Ascending aorta (tissue), 2 donors: ENCODE measurements at regions not wholly inside any gene's neighbourhood (a gene's known extent, or its start where the extent isn't known, plus 50 kb on each side); places are given as distances from the start of the nearest gene placed in this dataset.

ENCODE experiments used
- DNase-seq, 2 donors: peaks; one replicate each; pipeline ENCODE4 v3.0.0-alpha.2; 2019; ENCODE audit warnings: low spot score in 2 of 2
- H3K27ac ChIP-seq, 2 donors: fragments of 200-600 bp; sonication (generic); one replicate each; pipeline ENCODE4 v1.5.1; 2016 to 2017; ENCODE audit warnings: mild to moderate bottlenecking in 1 of 2
- H3K27me3 ChIP-seq: fragments of 200-600 bp; sonication (generic); one replicate; pipeline ENCODE4 v1.5.1; 2017
- H3K36me3 ChIP-seq, 2 donors: fragments of 200-600 bp; sonication (generic); one replicate each; pipeline ENCODE4 v1.5.1; 2016
- H3K4me1 ChIP-seq, 2 donors: fragments of 200-600 bp; sonication (generic); one replicate each; pipeline ENCODE4 v1.5.1; 2016 to 2017; ENCODE audit warnings: mild to moderate bottlenecking in 1 of 2
- H3K4me3 ChIP-seq, 2 donors: fragments of 200-600 bp; sonication (generic); one replicate each; pipeline ENCODE4 v1.5.1; 2016 to 2017; ENCODE audit warnings: mild to moderate bottlenecking in 1 of 2
- H3K9me3 ChIP-seq, 2 donors: fragments of 200-600 bp; sonication (generic); one replicate each; pipeline ENCODE4 v1.5.1; 2016
- CTCF ChIP-seq, 3 experiments: fragments of 200-600 bp in 2 of 3; fragments of 450-650 bp in 1 of 3; sonication (generic) in 2 of 3; IDR thresholded peaks; one replicate each; pipeline ENCODE4 v1.5.1; 2016 to 2019; ENCODE audit warnings: antibody characterized with exemption in 3 of 3, mild to moderate bottlenecking in 1 of 3, moderate library complexity in 1 of 3
- intact Hi-C: fragments of 100-400 bp; cut with DNase I; formaldehyde crosslinking; loops from one replicate; pipeline ENCODE4 v1.15.1; 2023

DNA sequence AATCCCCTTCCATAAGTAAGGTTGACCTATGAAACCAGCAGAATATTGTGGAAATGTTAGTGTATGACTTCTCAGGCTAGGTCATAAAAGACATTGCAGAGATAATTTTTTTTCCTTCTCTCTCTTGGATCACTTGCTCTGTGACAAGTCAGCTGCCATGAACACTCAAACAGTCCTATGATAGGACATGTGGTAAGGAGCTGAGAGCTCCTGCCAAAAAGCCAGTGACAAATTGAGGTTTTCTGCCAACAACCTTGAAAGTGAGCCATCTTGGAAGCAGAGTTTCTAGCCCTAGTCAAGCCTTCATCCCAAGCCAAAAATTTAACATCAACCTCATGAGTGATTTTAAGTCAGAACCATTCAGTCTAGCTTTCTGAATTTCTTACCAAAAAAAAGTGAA lies 270.9 kb upstream of the NBEA start:
- intact Hi-C loops, result no loop called here
- Histone ChIP-seq H3K27me3 (no peaks in the 10 kb centered on the region), H3K4me3 (no peak overlapping the region), H3K27ac (no peak overlapping the region), H3K9me3 (no peaks in the 10 kb centered on the region), H3K4me1 (no peaks in the 10 kb centered on the region), H3K36me3 (no peaks in the 10 kb centered on the region)
- TF ChIP-seq CTCF (IDR thresholded peaks at IDR 0.05), result no peak
- no peak for DNase-seq

DNA sequence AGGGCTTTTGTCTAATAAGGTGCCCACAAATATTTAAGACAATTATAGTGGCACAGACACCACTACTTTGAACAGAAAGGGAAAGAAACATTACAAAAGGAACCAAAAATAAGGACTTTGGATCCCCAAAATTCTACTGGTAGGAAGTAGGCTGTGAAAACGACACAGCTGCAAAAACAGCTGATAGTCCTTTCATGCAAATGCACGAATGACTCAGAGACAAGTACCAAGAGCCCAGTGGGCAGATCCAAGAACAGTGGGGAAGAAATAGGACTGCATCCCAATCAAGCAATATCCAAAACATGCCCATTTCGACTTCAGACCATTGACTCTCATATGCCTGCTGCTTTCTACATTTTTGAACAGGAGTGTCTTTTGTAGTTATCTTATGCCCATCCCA lies 269.4 kb upstream of the NBEA start:
- Histone ChIP-seq H3K4me1 (no peaks in the 10 kb centered on the region), H3K27me3 (no peaks in the 10 kb centered on the region), H3K9me3 (no peaks in the 10 kb centered on the region), H3K4me3 (no peak overlapping the region), H3K36me3 (no peaks in the 10 kb centered on the region), H3K27ac (no peak overlapping the region)
- no peak for TF ChIP-seq CTCF (IDR thresholded peaks at IDR 0.05)
- DNase-seq, result no peak
- intact Hi-C loops, result no loop called here

- Histone ChIP-seq H3K27me3 (no peaks in the 10 kb centered on the region), H3K9me3 (no peaks in the 10 kb centered on the region), H3K36me3 (no peaks in the 10 kb centered on the region), H3K27ac (no peak overlapping the region), H3K4me1 (no peaks in the 10 kb centered on the region), H3K4me3 (no peak overlapping the region)
- no peak for TF ChIP-seq CTCF (IDR thresholded peaks at IDR 0.05)
- no peak for DNase-seq
- intact Hi-C loops, result no loop called here
Measured at GRCh38 chr13:34675626-34676025, 266.4 kb upstream of the NBEA start.

GRCh38 chr13:34678154-34678553 lies 263.9 kb upstream of the NBEA start:
- Histone ChIP-seq H3K4me3 (no peak overlapping the region), H3K9me3 (no peaks in the 10 kb centered on the region), H3K27ac (no peak overlapping the region), H3K4me1 (no peaks in the 10 kb centered on the region), H3K27me3 (no peaks in the 10 kb centered on the region), H3K36me3 (no peaks in the 10 kb centered on the region)
- intact Hi-C loops, result no loop called here
- TF ChIP-seq CTCF (IDR thresholded peaks at IDR 0.05), result no peak
- no peak for DNase-seq

- no peak for TF ChIP-seq CTCF (IDR thresholded peaks at IDR 0.05)
Measured at GRCh38 chr13:34681405-34681955, 260.6 kb upstream of the NBEA start.

DNA sequence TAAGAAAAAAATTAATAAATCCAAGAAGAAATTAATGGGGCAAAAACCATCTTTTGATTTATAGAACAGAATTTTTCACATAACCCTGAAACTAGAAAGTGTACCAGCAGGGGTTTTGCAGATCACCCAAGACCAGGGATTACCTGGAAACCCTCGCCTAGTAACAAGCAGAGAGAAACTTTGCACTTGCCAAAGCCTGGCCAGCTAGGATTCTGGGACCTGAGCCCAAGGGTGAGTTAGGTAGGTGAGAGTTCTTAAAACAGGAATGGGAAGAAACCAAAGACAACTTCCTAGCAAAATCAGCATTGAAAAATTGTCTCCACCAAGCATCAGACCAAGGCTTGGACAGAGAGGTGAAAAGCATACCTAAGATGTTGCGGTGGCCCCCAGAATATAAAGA lies 247.0 kb upstream of the NBEA start:
- intact Hi-C loops, result no loop called here
- H3K4me1 ChIP-seq, result no peaks in the 10 kb centered on the region
- H3K9me3 ChIP-seq, result no peaks in the 10 kb centered on the region
- TF ChIP-seq CTCF (IDR thresholded peaks at IDR 0.05), result no peak
- no peak for DNase-seq
- H3K27me3 ChIP-seq, result no peaks in the 10 kb centered on the region
- H3K27ac ChIP-seq, result no peak overlapping the region
- no peaks in the 10 kb centered on the region for H3K36me3 ChIP-seq
- no peak overlapping the region for H3K4me3 ChIP-seq

More at GRCh38 chr13:34681405-34681955, 260.6 kb upstream of the NBEA start:
- no peaks in the 10 kb centered on the region for H3K9me3 ChIP-seq
- H3K27me3 ChIP-seq, result no peaks in the 10 kb centered on the region
- no peak for DNase-seq
- no peak overlapping the region for H3K4me3 ChIP-seq
- no peaks in the 10 kb centered on the region for H3K4me1 ChIP-seq
- no peaks in the 10 kb centered on the region for H3K36me3 ChIP-seq
- intact Hi-C loops, result no loop called here
- no peak overlapping the region for H3K27ac ChIP-seq
